Mucosa of descending colon (tissue), 3 donors: ENCODE measurements at regions not wholly inside any gene's neighbourhood (a gene's known extent, or its start where the extent isn't known, plus 50 kb on each side); places are given as distances from the start of the nearest gene placed in this dataset.

ENCODE experiments used
- ATAC-seq: fragments of 200-7000 bp; cut with Tn5 transposase; one replicate; pipeline ENCODE4 v1.9.1; 2020; ENCODE audit warnings: mild to moderate bottlenecking, moderate library complexity
- DNase-seq, 3 donors: peaks; one replicate each; pipeline ENCODE4 v3.0.0-alpha.2; 2020
- H3K36me3 ChIP-seq: fragments of 200-600 bp; one replicate; pipeline ENCODE4 v1.8.0; 2021; ENCODE audit warnings: low read depth, mild to moderate bottlenecking
- H3K4me1 ChIP-seq: fragments of 200-600 bp; one replicate; pipeline ENCODE4 v1.8.0; 2021; ENCODE audit warnings: low read depth, mild to moderate bottlenecking
- H3K4me3 ChIP-seq: fragments of 200-600 bp; one replicate; pipeline ENCODE4 v1.8.0; 2021; ENCODE audit warnings: mild to moderate bottlenecking
- H3K9me3 ChIP-seq: fragments of 200-600 bp; one replicate; pipeline ENCODE4 v1.8.0; 2021; ENCODE audit warnings: mild to moderate bottlenecking
- intact Hi-C, 2 donors: fragments of 100-400 bp; cut with DNase I in 1 of 2; cut with micrococcal nuclease in 1 of 2; formaldehyde crosslinking; loops; one replicate each; pipeline versions ENCODE4 v1.11.0 to v1.11.1; 2022; cut with DNase I, micrococcal nuclease
- TF ChIP-seq, protein P1 (sequence below): fragments of 200-600 bp; IDR thresholded peaks from one replicate; pipeline ENCODE4 v1.8.0; 2022; ENCODE audit warnings: antibody characterized with exemption, mild to moderate bottlenecking
- donor health status: DM: no; HTN: no; CAD: no; lungs with moderate emphysema.
- donor health status: DM: no; HTN: no; CAD: no.
- donor health status: DM: no; HTN: yes; CAD: no.

- TF ChIP-seq, protein P1, sequence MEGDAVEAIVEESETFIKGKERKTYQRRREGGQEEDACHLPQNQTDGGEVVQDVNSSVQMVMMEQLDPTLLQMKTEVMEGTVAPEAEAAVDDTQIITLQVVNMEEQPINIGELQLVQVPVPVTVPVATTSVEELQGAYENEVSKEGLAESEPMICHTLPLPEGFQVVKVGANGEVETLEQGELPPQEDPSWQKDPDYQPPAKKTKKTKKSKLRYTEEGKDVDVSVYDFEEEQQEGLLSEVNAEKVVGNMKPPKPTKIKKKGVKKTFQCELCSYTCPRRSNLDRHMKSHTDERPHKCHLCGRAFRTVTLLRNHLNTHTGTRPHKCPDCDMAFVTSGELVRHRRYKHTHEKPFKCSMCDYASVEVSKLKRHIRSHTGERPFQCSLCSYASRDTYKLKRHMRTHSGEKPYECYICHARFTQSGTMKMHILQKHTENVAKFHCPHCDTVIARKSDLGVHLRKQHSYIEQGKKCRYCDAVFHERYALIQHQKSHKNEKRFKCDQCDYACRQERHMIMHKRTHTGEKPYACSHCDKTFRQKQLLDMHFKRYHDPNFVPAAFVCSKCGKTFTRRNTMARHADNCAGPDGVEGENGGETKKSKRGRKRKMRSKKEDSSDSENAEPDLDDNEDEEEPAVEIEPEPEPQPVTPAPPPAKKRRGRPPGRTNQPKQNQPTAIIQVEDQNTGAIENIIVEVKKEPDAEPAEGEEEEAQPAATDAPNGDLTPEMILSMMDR, result no peak
- Histone ChIP-seq H3K36me3 (no peaks in the 10 kb centered on the region), H3K9me3 (no peaks in the 10 kb centered on the region), H3K4me3 (no peak overlapping the region), H3K4me1 (no peaks in the 10 kb centered on the region)
- intact Hi-C loops, result no loop called here
- DNase-seq (no peak), ATAC-seq (no peak)
These were observed 203.6 kb upstream of the NR2F2 start for GRCh38 chr15:96126859-96127258.

- Histone ChIP-seq H3K4me1 (no peaks in the 10 kb centered on the region), H3K36me3 (no peaks in the 10 kb centered on the region), H3K4me3 (no peak overlapping the region), H3K9me3 (no peaks in the 10 kb centered on the region)
- ATAC-seq (no peak), DNase-seq (no peak)
- intact Hi-C loops, result no loop called here
- TF ChIP-seq, protein P1, result no peak
These were observed 199.8 kb upstream of the NR2F2 start for GRCh38 chr15:96130734-96131133.

- H3K4me1 ChIP-seq, result no peaks in the 10 kb centered on the region
- no peaks in the 10 kb centered on the region for H3K9me3 ChIP-seq
- intact Hi-C loops, result no loop called here
- ATAC-seq (no peak), DNase-seq (no peak)
- H3K36me3 ChIP-seq, result no peaks in the 10 kb centered on the region
- TF ChIP-seq, protein P1, result no peak
- no peak overlapping the region for H3K4me3 ChIP-seq
These were observed 198.4 kb upstream of the NR2F2 start for GRCh38 chr15:96132126-96132525.

DNA sequence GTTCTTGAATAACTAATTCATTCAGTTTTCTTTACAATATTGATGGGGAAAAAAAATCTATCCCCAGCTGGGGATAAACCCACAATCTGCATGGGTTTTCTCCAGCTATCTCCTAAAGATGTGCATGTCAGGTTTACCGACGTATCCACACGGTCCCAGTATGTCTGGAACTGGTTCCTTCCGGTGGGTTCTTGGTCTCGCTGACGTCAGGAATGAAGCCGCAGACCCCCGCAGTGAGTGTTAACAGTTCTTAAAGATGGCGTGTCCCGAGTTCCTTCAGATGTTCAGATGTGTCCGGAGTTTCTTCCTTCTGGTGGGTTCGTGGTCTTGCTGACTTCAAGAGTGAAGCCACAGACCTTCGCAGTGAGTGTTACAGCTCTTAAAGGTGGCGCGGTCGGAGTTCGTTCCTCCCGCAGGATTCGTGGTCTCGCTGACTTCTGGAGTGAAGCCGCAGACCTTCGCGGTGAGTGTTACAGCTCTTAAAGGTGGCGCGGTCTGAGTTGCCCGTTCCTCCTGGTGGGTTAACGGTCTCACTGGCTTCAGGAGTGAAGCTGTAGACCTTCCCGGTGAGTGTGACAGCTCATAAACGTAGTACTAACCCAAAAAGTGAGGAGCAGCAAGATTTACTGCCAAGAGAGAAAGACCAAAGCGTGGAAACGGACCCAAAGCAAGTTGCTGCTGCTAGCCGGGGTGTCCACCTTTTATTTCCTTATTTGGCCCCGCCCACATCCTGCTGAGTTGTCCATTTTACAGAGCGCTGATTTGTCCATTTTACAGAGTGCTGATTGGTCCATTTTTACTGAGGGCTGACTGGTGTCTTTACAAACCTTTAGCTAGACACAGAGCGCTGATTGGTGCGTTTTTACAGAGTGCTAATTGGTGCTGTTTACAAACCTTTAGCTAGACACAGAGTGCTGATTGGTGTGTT, 195.1 kb upstream of the NR2F2 start:
- Histone ChIP-seq H3K36me3 (no peaks in the 10 kb centered on the region), H3K9me3 (no peaks in the 10 kb centered on the region), H3K4me1 (no peaks in the 10 kb centered on the region), H3K4me3 (no peak overlapping the region)
- TF ChIP-seq, protein P1, result no peak
- intact Hi-C loops, result no loop called here
- ATAC-seq, result no peak
- DNase-seq, result no peak

- Histone ChIP-seq H3K4me1 (no peaks in the 10 kb centered on the region), H3K4me3 (no peak overlapping the region), H3K9me3 (no peaks in the 10 kb centered on the region), H3K36me3 (no peaks in the 10 kb centered on the region)
- ATAC-seq (no peak), DNase-seq (no peak)
- intact Hi-C loops, result no loop called here
- TF ChIP-seq, protein P1, result no peak
These were observed 191.5 kb upstream of the NR2F2 start for GRCh38 chr15:96138985-96139384.
